ENCODE measurements at regions not wholly inside any gene's neighbourhood (a gene's known extent, or its start where the extent isn't known, plus 50 kb on each side); places are given as distances from the start of the nearest gene placed in this dataset.

- DNase-seq (ENCODE audit: low read depth, low spot score) = no peak
- intact Hi-C loops (cut with micrococcal nuclease) (no loop called here), dilution Hi-C loops (cut with MboI; ENCODE audit: extremely low pct_ligation_motif_present, low sequenced_read_pairs) (no loop called here)
- Histone ChIP-seq H3K9ac (replicated peaks; ENCODE audit: extremely low read depth, insufficient read depth, low read length) (no peak overlapping the region), H3K9me3 (replicated peaks; ENCODE audit: control insufficient read depth, insufficient read depth, low read length) (no peaks in the 10 kb centered on the region), H3K27me3 (ENCODE audit: control insufficient read depth in 2 of 2, insufficient read depth in 2 of 2, low read length in 2 of 2) (peaks cover 0 to 1% of the 10 kb centered on the region in 2 experiments), H3K36me3 (ENCODE audit: control insufficient read depth in 2 of 2, extremely low read depth in 1 of 2, insufficient read depth in 2 of 2, low read length in 2 of 2) (no peaks in the 10 kb centered on the region), H4K20me1 (replicated peaks; ENCODE audit: control insufficient read depth, extremely low read depth, insufficient read depth, low read length) (no peaks in the 10 kb centered on the region), H3K4me2 (ENCODE audit: insufficient read depth, low read length) (no peak overlapping the region), H3K79me2 (ENCODE audit: control insufficient read depth, insufficient read depth, low read length) (no peaks in the 10 kb centered on the region), H3K27ac (ENCODE audit: insufficient read depth, low read depth, low read length) (no peak overlapping the region), H3K9me1 (replicated peaks; ENCODE audit: control insufficient read depth, extremely low read depth, insufficient read depth, low read length) (no peaks in the 10 kb centered on the region), H3K4me3 (replicated peaks in 1 of 3; ENCODE audit: insufficient read depth in 1 of 3, low read depth in 1 of 3, low read length in 3 of 3) (no peak overlapping the region), H3K4me1 (ENCODE audit: control insufficient read depth, extremely low read depth, insufficient read depth, low read length) (no peaks in the 10 kb centered on the region), H2AFZ (ENCODE audit: low read depth, low read length) (no peak overlapping the region)
- CTCF ChIA-PET = no interaction called here
- no TSS peak for BruUV-seq (replicated peaks)
- FAIRE-seq = no peak
- POLR2A ChIA-PET = no interaction called here
- TF ChIP-seq FOS (IDR thresholded peaks at IDR 0.05; ENCODE audit: borderline replicate concordance, insufficient read depth, low read length) (no peak), MAX (IDR thresholded peaks at IDR 0.05; ENCODE audit: insufficient read depth, insufficient read length) (no peak), POLR2AphosphoS5 (IDR thresholded peaks at IDR 0.05; ENCODE audit: insufficient read depth, low read depth, low read length) (no peak), JUN (IDR thresholded peaks at IDR 0.05; ENCODE audit: borderline replicate concordance, insufficient read depth, insufficient read length, low read depth) (no peak), EZH2 (IDR thresholded peaks at IDR 0.05; ENCODE audit: borderline replicate concordance, low read depth, low read length, severe bottlenecking) (no peak), POLR2A (IDR thresholded peaks at IDR 0.05; ENCODE audit: low read depth, low read length) (no peak), GATA2 (IDR thresholded peaks at IDR 0.05; ENCODE audit: insufficient read depth, insufficient read length, low read depth, low read length) (no peak), MYC (IDR thresholded peaks at IDR 0.05; ENCODE audit: low read depth, low read length) (no peak)
- TF ChIP-seq, protein P1, sequence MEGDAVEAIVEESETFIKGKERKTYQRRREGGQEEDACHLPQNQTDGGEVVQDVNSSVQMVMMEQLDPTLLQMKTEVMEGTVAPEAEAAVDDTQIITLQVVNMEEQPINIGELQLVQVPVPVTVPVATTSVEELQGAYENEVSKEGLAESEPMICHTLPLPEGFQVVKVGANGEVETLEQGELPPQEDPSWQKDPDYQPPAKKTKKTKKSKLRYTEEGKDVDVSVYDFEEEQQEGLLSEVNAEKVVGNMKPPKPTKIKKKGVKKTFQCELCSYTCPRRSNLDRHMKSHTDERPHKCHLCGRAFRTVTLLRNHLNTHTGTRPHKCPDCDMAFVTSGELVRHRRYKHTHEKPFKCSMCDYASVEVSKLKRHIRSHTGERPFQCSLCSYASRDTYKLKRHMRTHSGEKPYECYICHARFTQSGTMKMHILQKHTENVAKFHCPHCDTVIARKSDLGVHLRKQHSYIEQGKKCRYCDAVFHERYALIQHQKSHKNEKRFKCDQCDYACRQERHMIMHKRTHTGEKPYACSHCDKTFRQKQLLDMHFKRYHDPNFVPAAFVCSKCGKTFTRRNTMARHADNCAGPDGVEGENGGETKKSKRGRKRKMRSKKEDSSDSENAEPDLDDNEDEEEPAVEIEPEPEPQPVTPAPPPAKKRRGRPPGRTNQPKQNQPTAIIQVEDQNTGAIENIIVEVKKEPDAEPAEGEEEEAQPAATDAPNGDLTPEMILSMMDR (IDR thresholded peaks at IDR 0.05; ENCODE audit: extremely low read depth in 1 of 2, insufficient read depth in 1 of 2, low read depth in 1 of 2, low read length in 2 of 2) = no peak
Measured at GRCh38 chr12:46693518-46693917, 132.3 kb downstream of the SLC38A4 start.

All from endothelial cell of umbilical vein (primary cell).